HG03175 (cell line): ENCODE measurements at regions not wholly inside any gene's neighbourhood (a gene's known extent, or its start where the extent isn't known, plus 50 kb on each side); places are given as distances from the start of the nearest gene placed in this dataset.

ENCODE experiments used
- ATAC-seq: cut with Tn5 transposase; IDR thresholded peaks from one replicate; pipeline ENCODE4 v1.9.1; 2021; ENCODE audit warnings: mild to moderate bottlenecking, moderate library complexity; ENCODE audit not compliant: unreplicated experiment

GRCh38 chr12:132439333-132439904, 50.5 kb upstream of the FBRSL1 start:
- ATAC-seq = no peak

GRCh38 chr12:132438726-132439125, 51.2 kb upstream of the FBRSL1 start:
- ATAC-seq = no peak

- ATAC-seq = no peak
Measured at GRCh38 chr12:132437943-132438700, 51.8 kb upstream of the FBRSL1 start.

GRCh38 chr12:132437252-132437932, 52.6 kb upstream of the FBRSL1 start:
- no peak for ATAC-seq

GRCh38 chr12:132436791-132437251, 53.1 kb upstream of the FBRSL1 start:
- no peak for ATAC-seq

GRCh38 chr12:132435486-132436187, 54.3 kb upstream of the FBRSL1 start:
- no peak for ATAC-seq

- no peak for ATAC-seq
Measured at GRCh38 chr12:132433641-132434395, 56.1 kb upstream of the FBRSL1 start.

GRCh38 chr12:132432721-132433577, 57.0 kb upstream of the FBRSL1 start:
- no peak for ATAC-seq

GRCh38 chr12:132432126-132432705, 57.7 kb upstream of the FBRSL1 start:
- no peak for ATAC-seq

GRCh38 chr12:132430838-132431774, 58.8 kb upstream of the FBRSL1 start:
- no peak for ATAC-seq

- peak; percentile 72 for ATAC-seq
Measured at GRCh38 chr12:132429946-132430643, 59.9 kb upstream of the FBRSL1 start.

GRCh38 chr12:132429602-132429945, 60.4 kb upstream of the FBRSL1 start:
- ATAC-seq = no peak

GRCh38 chr12:132428936-132429601, 60.9 kb upstream of the FBRSL1 start:
- no peak for ATAC-seq

GRCh38 chr12:132427999-132428935, 61.7 kb upstream of the FBRSL1 start:
- no peak for ATAC-seq

- ATAC-seq = no peak
Measured at GRCh38 chr12:132427174-132427768, 62.7 kb upstream of the FBRSL1 start.
